Astrocyte of the cerebellum (primary cell): ENCODE measurements at regions not wholly inside any gene's neighbourhood (a gene's known extent, or its start where the extent isn't known, plus 50 kb on each side); places are given as distances from the start of the nearest gene placed in this dataset.
"Not testable (repeated sequence)": the region's sequence is repeated elsewhere in the genome, so short reads cannot be mapped to it uniquely, and the experiment has no call there.

Source experiments
- DNase-seq: peaks from one replicate; pipeline ENCODE4 v3.0.0-alpha.2; 2011; ENCODE audit warnings: low read depth
- H3K4me3 ChIP-seq: 2 replicates; pipeline ENCODE4 v1.5.1; 2011; ENCODE audit warnings: mild to moderate bottlenecking, low read depth, low read length, moderate library complexity
- CTCF ChIP-seq: IDR thresholded peaks from 2 replicates; pipeline ENCODE4 v1.5.1; 2012; ENCODE audit warnings: low read length, low read depth, moderate library complexity, mild to moderate bottlenecking; ENCODE audit errors: missing control alignments
- in situ Hi-C: cut with HindIII; loops from 2 replicates; pipeline ENCODE4 v1.10.0; 2017; ENCODE audit warnings: low sequenced_read_pairs

DNA sequence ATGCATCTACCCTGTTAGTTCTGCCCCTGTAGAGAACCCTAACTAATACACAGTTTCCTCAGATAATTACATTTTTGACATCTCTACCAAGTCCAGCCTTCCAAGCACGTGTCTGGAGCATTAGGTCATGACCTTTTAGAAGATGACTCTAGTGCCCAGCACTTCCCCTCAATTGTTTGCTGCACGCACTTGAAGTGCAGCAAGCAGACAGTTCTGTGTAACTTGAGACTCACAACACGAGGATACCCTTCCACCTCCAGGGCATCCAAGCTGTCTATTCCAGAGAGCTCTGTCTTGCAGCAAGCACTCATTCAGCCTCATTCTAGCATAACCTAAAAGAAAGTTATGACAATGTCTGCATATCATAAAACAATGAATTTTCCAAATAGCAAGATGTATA is 1410.5 kb upstream of the CDH18 start:
- no peak for TF ChIP-seq CTCF
- in situ Hi-C loops = no loop called here
- no peak overlapping the region for H3K4me3 ChIP-seq
- DNase-seq = no peak

DNA sequence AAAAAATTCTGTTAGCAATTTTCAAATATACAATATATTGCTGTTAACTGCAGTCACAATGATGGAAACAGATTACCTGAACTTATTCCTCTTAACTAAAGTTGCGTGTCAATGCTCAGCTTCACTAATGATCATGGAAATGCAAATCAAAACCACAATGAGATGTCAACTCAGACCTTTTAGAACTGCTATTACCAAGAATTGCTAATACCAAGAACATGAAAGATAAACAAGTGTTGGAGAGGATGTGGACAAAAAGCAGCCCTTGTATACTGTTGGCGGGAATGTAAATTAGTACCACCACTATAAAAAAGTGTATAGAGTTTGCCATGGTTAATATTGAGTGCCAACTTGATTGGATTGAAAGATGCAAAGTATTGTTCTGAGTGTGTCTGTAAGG is 1409.7 kb upstream of the CDH18 start:
- in situ Hi-C loops = no loop called here
- no peak for TF ChIP-seq CTCF
- DNase-seq = no peak
- no peak overlapping the region for H3K4me3 ChIP-seq

GRCh38 chr5:21391506-21391905 is 1403.5 kb upstream of the CDH18 start:
- TF ChIP-seq CTCF = peak; percentile 20
- in situ Hi-C loops = no loop called here

DNA sequence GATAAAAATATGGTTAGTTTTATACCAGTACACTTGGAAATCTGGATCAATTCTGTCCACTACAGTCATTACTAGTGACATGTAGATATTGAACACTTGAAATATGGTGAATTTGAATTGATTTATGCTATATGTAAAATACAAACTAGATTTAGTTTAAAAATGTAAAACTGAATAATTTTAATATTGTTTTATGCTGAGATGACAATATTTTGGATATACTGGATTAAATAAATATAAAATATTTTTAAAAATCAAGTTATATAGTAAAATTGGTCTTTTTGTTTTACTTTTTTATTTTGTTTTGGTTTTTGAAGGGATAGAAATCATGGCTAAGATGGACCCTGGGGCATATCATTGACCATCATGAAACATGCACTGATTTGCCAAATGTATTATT is 1372.8 kb upstream of the CDH18 start:
- in situ Hi-C loops, H3K4me3 ChIP-seq, DNase-seq: not testable (repeated sequence)

More at GRCh38 chr5:21391506-21391905, 1403.5 kb upstream of the CDH18 start:
- no peak overlapping the region for H3K4me3 ChIP-seq
- peak; percentile 4 for DNase-seq

- DNase-seq, H3K4me3 ChIP-seq, in situ Hi-C loops: not testable (repeated sequence)
These were observed 1353.9 kb upstream of the CDH18 start for GRCh38 chr5:21341948-21342261.

- in situ Hi-C loops, DNase-seq: not testable (repeated sequence)
- H3K4me3 ChIP-seq = peak overlapping the region; percentile 12
These were observed 1353.4 kb upstream of the CDH18 start for GRCh38 chr5:21341203-21341947.

DNA sequence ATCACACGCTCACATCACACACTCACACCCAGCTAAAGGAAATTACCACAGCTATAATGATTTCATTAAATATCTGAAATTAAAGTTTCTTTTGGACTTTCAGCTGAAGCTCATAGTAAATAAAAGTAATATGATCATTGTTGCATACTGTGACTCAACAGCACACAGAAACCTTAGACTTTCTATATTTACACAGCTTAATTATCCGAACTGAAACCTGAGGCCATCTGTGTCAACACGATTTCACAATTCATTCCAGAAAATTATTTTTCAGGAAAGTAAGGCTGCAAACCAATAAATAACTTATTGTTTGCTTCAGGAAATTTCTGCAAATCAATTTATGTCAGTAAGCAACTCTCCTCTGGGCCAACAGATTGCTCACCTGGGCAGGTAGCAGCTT is 1352.2 kb upstream of the CDH18 start:
- DNase-seq = peak; percentile 0
- H3K4me3 ChIP-seq, in situ Hi-C loops: not testable (repeated sequence)

DNA sequence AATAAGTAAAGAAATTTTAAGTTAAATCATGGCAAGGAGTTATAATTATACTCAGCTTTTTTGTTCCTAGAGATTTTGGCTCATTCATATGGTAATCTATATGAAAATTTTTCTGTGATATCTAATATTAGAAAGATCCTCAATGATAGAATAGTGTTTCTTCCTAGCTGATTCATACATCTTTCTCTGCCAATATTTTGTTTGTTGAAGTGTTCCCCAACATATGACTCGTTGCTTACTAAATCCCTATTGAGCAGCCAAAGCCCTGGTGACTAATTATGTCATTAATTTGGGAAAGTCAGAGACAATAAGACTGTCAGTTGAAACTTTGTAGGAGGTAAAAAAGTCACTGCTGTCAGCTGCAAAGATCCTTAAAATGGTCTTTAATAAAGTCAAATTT is 1348.5 kb upstream of the CDH18 start:
- DNase-seq, H3K4me3 ChIP-seq, in situ Hi-C loops: not testable (repeated sequence)

DNA sequence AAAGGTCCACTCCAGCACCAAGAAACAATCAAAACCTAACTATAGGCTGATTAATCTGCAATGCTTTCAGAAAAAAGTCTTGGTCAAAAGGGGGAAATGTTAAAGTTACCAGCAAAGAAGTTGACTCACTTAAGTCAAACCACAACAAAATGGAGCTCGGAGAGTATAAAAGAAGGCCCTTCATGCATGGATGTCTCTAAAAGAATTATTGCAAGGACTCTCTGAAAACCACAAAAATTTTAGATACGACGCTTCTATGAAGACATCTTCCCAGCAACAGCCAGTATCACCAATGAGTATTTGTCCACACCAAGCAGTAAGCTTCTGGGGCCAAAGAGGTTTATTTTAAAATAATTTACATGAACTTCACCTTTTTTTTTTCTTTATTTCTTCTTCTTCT is 1327.4 kb upstream of the CDH18 start:
- H3K4me3 ChIP-seq, in situ Hi-C loops: not testable (repeated sequence)
- peak; percentile 27 for DNase-seq

DNA sequence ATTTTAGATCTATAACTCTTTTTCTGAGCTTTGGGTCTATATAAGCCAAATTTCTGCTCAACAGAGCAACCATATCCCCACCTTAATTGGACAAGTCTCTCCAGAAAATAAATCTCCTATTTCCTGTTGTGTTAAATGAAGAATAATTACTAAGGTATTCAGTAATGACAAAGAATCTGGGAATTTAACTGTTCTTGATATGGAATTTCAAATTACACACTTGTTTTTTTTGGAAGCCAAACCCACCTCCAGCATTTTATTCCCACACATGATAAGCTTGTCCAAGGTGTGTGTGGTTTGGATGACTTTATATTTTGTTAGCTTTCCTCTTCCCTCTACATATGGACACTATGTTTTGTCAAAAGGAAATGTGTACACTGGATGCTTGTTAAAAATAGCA is 1313.2 kb upstream of the CDH18 start:
- H3K4me3 ChIP-seq, in situ Hi-C loops: not testable (repeated sequence)
- DNase-seq = peak; percentile 6

- H3K4me3 ChIP-seq, in situ Hi-C loops, DNase-seq: not testable (repeated sequence)
These were observed 1286.4 kb upstream of the CDH18 start for GRCh38 chr5:21274361-21274760.
